Activated T-helper 2 cell treated with anti-CD3 and anti-CD28 coated beads, Interferon-gamma antibody, Interleukin-2, Interleukin-4, amounts not matched to agents 10 μg/mL and 5 μg/mL and 100 μg/mL, durations not matched to agents 14 hours and 24 hours and 36 hours (primary cell): ENCODE measurements at regions not wholly inside any gene's neighbourhood (a gene's known extent, or its start where the extent isn't known, plus 50 kb on each side); places are given as distances from the start of the nearest gene placed in this dataset.

Source experiments
- DNase-seq: peaks from one replicate; pipeline ENCODE4 v3.0.0; 2021; ENCODE audit warnings: low spot score
- H3K27ac Mint-ChIP-seq: one replicate; pipeline ENCODE4 v1.8.0; 2021; ENCODE audit warnings: mixed read lengths
- H3K27me3 Mint-ChIP-seq: one replicate; pipeline ENCODE4 v1.8.0; 2021; ENCODE audit warnings: low read depth, mixed read lengths
- H3K36me3 Mint-ChIP-seq: one replicate; pipeline ENCODE4 v1.8.0; 2021; ENCODE audit warnings: low read depth, mixed read lengths
- H3K4me1 Mint-ChIP-seq: one replicate; pipeline ENCODE4 v1.8.0; 2021; ENCODE audit warnings: low read depth, mixed read lengths
- H3K4me3 Mint-ChIP-seq: one replicate; pipeline ENCODE4 v1.8.0; 2021; ENCODE audit warnings: low read depth, mild to moderate bottlenecking, moderate library complexity, mixed read lengths
- H3K9me3 Mint-ChIP-seq: one replicate; pipeline ENCODE4 v1.8.0; 2021; ENCODE audit warnings: mixed read lengths
- intact Hi-C: fragments of 100-400 bp; cut with micrococcal nuclease; formaldehyde crosslinking; loops from one replicate; pipeline ENCODE4 v1.15.1; 2023

DNA sequence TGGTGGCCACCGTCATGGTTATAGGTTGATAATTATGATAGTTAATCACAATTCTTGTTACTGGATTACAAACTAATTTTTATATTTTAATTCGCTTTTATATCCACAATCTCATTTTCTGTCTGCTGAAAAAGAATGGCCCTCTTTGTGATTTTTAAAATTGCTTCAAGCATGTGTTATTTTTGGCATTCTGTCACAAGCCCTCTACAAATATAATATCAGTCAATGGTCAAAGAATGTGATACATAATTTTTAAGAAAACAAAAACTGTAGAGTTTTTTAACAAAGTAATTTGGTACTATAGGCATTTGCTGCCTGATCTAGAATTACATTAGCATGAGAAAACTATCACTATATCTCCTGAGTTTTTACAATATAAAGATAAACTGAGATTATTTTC lies 352.0 kb upstream of the TMTC1 start:
- Mint-ChIP-seq H3K27ac (no peak overlapping the region), H3K27me3 (no peaks in the 10 kb centered on the region), H3K9me3 (no peaks in the 10 kb centered on the region), H3K4me3 (no peak overlapping the region), H3K4me1 (no peaks in the 10 kb centered on the region), H3K36me3 (no peaks in the 10 kb centered on the region)
- intact Hi-C loops = no loop called here
- no peak for DNase-seq

DNA sequence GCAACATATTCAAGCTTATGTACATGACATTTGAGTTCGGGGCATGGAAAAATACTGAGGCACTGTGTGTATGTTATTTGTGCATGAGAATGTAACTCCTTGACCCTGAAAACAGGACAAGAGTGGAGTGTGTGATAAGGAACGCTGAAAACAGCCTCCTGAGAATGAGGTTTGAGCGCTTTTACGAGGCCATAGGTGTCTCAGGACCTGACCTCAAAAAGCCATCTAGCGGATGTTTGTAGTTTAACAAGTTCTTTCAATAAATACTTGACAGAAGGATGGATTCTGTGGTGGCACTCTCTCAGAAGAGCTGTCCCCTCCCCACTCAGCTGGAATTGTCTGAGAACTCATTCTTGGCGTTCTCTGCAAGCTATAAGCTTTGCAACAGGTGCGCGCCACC lies 350.5 kb upstream of the TMTC1 start:
- no peaks in the 10 kb centered on the region for H3K4me1 Mint-ChIP-seq
- no peak overlapping the region for H3K27ac Mint-ChIP-seq
- no peak overlapping the region for H3K4me3 Mint-ChIP-seq
- no peaks in the 10 kb centered on the region for H3K27me3 Mint-ChIP-seq
- H3K9me3 Mint-ChIP-seq = no peaks in the 10 kb centered on the region
- no peak for DNase-seq
- intact Hi-C loops = no loop called here
- no peaks in the 10 kb centered on the region for H3K36me3 Mint-ChIP-seq

DNA sequence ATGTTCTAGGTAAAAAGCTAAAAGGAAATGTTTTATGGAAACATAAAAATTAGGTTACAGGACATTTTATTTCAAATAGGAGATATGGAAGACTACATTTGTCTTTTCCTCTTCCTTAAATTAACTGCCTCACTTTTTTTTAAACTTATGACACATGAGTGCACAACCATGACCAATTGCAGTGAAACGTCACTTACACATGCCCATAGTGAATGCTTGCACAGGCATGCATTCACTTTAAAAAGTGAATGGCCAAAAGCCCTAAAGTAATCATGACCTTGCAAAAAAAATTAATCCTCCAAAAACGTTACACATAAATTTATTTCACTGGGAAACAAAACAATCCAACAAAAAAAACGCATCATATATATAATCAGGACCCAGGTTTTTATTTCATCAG lies 343.2 kb upstream of the TMTC1 start:
- DNase-seq = no peak
- no peak overlapping the region for H3K27ac Mint-ChIP-seq
- H3K4me1 Mint-ChIP-seq = no peaks in the 10 kb centered on the region
- intact Hi-C loops = no loop called here
- no peaks in the 10 kb centered on the region for H3K27me3 Mint-ChIP-seq
- H3K4me3 Mint-ChIP-seq = no peak overlapping the region
- H3K9me3 Mint-ChIP-seq = peaks cover 3% of the 10 kb centered on the region
- no peaks in the 10 kb centered on the region for H3K36me3 Mint-ChIP-seq

DNA sequence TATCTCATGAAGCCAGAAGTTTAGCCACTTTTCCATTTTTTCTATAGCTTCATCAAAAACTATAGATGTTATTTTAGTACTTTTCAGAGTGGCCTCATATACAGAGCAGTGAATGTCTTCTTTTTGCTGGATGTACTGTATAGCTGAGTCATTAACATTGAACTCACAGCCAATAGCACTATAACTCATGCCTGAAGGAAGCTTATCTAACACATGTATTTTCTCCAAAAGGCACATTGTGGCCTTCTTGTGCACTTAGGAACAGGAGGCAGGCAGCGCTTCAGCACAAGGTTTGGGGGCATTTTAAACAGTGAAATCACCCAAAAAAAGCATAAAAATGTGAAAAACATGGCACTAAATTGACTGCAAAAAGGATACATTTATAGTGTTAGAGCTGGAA lies 336.8 kb upstream of the TMTC1 start:
- Mint-ChIP-seq H3K4me3 (no peak overlapping the region), H3K36me3 (no peaks in the 10 kb centered on the region), H3K27ac (no peak overlapping the region), H3K4me1 (no peaks in the 10 kb centered on the region), H3K27me3 (no peaks in the 10 kb centered on the region), H3K9me3 (peaks cover 4% of the 10 kb centered on the region)
- intact Hi-C loops = no loop called here
- DNase-seq = no peak

DNA sequence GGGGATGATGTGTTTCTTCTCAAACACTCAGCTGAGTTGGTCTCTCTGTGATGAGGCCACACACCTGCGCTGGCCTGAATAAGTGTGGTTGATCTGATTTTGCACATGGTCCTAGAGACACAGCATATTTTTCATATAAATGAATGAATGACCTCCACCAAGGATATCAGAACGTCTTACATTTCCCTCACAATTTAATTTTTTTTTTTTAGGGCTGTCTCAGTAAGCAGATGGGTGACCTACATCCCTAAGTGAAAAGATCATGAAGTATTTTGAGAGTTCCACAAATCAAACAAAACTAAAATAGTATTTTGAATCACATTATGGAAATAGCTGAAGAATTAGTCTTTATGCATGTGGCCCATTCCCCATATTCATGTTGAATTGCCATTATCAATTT lies 333.7 kb upstream of the TMTC1 start:
- no peak for DNase-seq
- intact Hi-C loops = no loop called here
- H3K4me1 Mint-ChIP-seq = no peaks in the 10 kb centered on the region
- H3K27me3 Mint-ChIP-seq = no peaks in the 10 kb centered on the region
- H3K27ac Mint-ChIP-seq = no peak overlapping the region
- peaks cover 4% of the 10 kb centered on the region for H3K9me3 Mint-ChIP-seq
- H3K36me3 Mint-ChIP-seq = no peaks in the 10 kb centered on the region
- H3K4me3 Mint-ChIP-seq = no peak overlapping the region

DNA sequence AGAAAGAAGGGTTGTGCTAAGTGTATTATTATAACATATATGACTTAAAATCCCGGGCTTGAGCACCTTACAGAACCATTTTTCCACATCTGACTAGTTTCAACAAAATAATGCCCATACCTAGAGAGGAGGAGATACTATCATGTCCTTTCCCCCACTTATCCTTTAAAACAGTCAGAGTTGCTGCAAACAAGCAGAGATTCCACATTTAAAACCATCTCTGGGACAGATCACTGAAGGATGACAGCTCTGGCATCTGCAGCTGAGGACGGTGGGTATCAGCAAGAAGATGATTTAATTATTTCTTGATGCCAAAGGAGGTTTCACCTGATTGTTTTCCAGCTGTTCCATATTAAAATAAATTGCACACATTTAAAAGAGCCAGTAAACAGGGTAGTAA lies 328.0 kb upstream of the TMTC1 start:
- intact Hi-C loops = no loop called here
- Mint-ChIP-seq H3K27ac (no peak overlapping the region), H3K36me3 (no peaks in the 10 kb centered on the region), H3K4me3 (no peak overlapping the region), H3K9me3 (peaks cover 8% of the 10 kb centered on the region), H3K4me1 (no peaks in the 10 kb centered on the region), H3K27me3 (no peaks in the 10 kb centered on the region)
- DNase-seq = no peak

DNA sequence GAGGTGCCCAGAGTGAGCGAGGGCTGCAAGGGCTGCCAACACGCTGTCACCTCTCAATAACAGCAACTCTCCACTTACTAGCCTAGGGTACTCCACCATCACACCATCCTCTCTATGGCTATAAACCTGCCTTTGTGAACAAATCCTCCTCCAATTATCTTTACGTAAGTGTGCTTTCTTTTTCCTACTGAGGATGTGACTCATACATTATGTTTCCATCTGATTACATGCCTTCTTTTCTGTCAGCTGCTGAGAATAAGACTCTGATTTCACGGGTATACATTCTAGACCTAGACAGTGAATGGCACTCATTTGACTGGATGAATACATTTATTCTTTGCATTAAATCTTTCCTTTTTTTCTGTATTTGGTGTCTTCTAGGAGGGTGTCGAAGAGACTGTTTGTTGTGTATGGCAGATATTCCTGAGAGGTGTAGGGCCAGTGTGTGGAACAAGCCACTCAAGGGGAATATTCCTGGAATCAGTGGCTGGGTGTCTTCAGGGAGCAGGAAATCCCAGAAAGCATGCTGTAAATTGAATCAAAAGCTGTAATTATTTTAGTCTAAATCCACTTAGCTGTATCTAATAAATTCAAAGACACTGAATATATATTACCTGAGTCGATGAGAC lies 327.3 kb upstream of the TMTC1 start:
- no peak overlapping the region for H3K27ac Mint-ChIP-seq
- H3K9me3 Mint-ChIP-seq = peaks cover 8% of the 10 kb centered on the region
- no peaks in the 10 kb centered on the region for H3K36me3 Mint-ChIP-seq
- no peaks in the 10 kb centered on the region for H3K27me3 Mint-ChIP-seq
- intact Hi-C loops = no loop called here
- no peak overlapping the region for H3K4me3 Mint-ChIP-seq
- no peaks in the 10 kb centered on the region for H3K4me1 Mint-ChIP-seq
- DNase-seq = no peak

DNA sequence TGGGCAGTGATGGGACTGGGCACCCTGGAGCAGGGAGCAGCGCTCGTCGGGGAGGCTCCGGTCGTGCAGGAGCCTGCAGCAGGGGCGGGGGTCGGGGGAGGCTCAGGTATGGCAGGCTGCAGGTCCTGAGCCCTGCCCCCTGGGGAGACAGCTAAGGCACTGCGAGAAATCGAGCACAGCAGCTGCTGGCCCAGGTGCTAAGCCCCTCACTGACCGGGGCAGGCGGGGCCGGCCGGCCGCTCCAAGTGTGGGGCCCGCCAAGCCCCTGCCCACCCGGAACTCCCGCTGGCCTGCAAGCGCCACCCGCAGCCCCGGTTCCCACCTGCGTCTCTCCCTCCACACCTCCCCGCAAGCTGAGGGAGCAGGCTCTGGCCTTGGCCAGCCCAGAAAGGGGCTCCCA lies 326.8 kb upstream of the TMTC1 start:
- Mint-ChIP-seq H3K36me3 (no peaks in the 10 kb centered on the region), H3K27me3 (no peaks in the 10 kb centered on the region), H3K4me1 (no peaks in the 10 kb centered on the region), H3K4me3 (no peak overlapping the region), H3K27ac (no peak overlapping the region), H3K9me3 (peaks cover 8% of the 10 kb centered on the region)
- intact Hi-C loops = no loop called here
- no peak for DNase-seq

DNA sequence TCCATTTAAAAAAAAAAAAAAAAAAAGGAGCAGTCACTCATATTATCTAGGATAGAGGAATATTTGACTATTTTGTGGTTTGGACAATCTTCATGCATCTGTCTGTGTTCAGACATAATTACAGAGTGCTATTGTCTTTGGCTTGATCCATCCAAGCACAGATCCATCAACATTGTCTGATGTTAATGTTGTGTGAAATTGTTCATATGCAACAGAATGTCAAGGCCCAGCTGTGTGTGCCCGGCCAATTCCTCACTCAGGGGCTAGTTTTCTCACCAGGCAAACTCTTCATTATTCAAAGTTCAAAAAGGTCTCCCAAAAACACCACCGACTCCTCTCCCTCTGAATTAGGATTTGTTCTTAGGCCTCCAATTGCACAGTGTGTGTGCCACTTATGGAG lies 324.9 kb upstream of the TMTC1 start:
- Mint-ChIP-seq H3K36me3 (no peaks in the 10 kb centered on the region), H3K4me1 (no peaks in the 10 kb centered on the region), H3K9me3 (peaks cover 8% of the 10 kb centered on the region), H3K4me3 (no peak overlapping the region), H3K27ac (no peak overlapping the region), H3K27me3 (no peaks in the 10 kb centered on the region)
- no peak for DNase-seq
- intact Hi-C loops = no loop called here

DNA sequence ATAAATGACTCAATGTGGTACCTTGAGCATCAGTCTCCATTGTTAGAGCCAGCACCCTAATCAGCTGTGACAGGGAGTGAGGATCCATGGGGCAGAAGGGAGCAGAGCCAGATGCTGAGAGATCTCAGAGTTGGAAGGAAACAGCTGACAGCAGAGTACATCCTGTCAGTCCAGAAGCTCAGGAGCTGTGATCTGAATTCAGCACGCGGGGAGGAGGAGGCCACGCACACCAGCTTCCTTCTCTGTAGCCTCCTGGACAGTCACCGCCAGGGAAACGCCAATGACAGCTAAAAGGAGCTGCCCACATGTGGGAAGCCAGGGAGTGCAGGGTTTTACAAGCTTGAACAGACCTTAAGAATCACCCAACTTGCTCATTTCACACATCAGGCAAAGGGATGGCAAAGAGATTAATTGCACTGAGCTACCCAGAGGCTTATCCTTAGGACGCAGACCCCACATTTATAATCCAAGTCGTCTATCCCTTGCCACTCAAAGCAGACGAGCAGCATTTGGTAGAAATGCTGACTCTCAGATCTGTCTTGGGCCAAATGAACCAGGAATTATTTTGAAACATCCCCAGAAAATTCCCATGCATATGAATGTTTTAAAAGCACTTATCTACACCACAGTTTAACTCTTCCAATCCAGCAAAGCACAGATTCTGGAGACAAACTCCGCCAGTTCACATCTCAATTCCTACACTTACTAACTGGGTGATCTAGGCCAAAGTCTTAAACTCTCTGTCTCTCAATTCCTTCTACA lies 322.6 kb upstream of the TMTC1 start:
- H3K4me3 Mint-ChIP-seq = no peak overlapping the region
- H3K9me3 Mint-ChIP-seq = peaks cover 8% of the 10 kb centered on the region
- DNase-seq = no peak
- H3K36me3 Mint-ChIP-seq = no peaks in the 10 kb centered on the region
- intact Hi-C loops = no loop called here
- H3K27me3 Mint-ChIP-seq = no peaks in the 10 kb centered on the region
- no peaks in the 10 kb centered on the region for H3K4me1 Mint-ChIP-seq
- no peak overlapping the region for H3K27ac Mint-ChIP-seq

DNA sequence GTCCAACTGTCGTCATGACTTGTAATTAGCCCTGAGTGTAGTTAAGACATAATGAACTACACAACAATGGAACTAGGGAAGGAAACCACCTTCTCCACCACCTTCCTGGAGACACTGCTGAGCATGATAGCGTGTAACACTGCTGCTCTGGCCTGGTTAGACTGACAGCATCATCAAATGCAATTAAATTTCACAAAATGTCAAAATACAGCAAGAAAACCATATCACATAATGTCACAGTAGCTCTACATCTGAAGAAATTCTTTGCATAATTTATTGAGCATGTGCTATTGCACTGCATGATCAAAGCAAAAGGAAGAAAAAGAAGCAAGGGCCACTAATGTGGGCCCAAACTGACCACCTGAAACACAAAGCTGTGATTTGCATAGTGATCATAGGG lies 321.8 kb upstream of the TMTC1 start:
- Mint-ChIP-seq H3K27ac (no peak overlapping the region), H3K9me3 (peaks cover 8% of the 10 kb centered on the region), H3K4me1 (no peaks in the 10 kb centered on the region), H3K36me3 (no peaks in the 10 kb centered on the region), H3K4me3 (no peak overlapping the region), H3K27me3 (no peaks in the 10 kb centered on the region)
- intact Hi-C loops = no loop called here
- DNase-seq = no peak

DNA sequence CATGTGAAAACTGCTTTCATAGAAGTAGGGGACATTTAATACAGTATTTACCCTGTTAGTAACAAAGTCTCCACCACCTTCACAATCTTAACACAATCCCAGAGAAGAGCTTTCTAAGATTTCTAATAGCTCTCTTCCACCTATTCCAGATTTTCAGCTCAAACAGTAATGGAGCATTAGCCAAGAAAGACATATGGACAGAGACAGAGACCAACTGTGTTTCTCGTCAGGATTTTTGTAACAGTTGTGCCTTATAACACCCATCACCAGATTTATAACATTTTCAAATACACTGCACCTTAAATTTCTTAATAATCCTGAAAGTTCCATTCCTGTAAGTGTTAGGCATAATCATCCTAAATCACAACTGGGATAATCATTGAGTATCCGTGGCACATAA lies 321.2 kb upstream of the TMTC1 start:
- no peak overlapping the region for H3K27ac Mint-ChIP-seq
- H3K4me3 Mint-ChIP-seq = no peak overlapping the region
- intact Hi-C loops = no loop called here
- H3K36me3 Mint-ChIP-seq = no peaks in the 10 kb centered on the region
- no peak for DNase-seq
- H3K27me3 Mint-ChIP-seq = no peaks in the 10 kb centered on the region
- H3K9me3 Mint-ChIP-seq = peaks cover 8% of the 10 kb centered on the region
- H3K4me1 Mint-ChIP-seq = no peaks in the 10 kb centered on the region

DNA sequence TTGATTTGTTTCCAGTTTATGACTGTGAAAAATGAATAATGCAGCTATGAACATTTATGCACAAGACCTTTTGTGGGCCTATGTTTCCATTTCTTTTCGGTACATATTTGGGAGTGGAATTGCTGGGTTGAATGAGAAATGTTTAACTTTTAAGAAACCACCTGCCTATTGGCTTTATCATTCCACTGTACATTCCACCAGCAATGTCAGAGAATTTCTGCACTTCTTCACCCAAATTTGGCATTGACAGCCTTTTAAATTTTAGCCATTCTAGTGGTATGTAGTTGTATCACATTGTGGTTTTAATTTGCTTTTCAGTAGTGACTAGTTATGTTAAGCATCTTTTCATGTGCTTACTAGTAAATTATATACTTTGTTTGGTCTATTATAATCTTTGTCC lies 317.0 kb upstream of the TMTC1 start:
- Mint-ChIP-seq H3K4me1 (no peaks in the 10 kb centered on the region), H3K27me3 (no peaks in the 10 kb centered on the region), H3K4me3 (no peak overlapping the region), H3K36me3 (no peaks in the 10 kb centered on the region), H3K27ac (no peak overlapping the region), H3K9me3 (no peaks in the 10 kb centered on the region)
- intact Hi-C loops = no loop called here
- no peak for DNase-seq

DNA sequence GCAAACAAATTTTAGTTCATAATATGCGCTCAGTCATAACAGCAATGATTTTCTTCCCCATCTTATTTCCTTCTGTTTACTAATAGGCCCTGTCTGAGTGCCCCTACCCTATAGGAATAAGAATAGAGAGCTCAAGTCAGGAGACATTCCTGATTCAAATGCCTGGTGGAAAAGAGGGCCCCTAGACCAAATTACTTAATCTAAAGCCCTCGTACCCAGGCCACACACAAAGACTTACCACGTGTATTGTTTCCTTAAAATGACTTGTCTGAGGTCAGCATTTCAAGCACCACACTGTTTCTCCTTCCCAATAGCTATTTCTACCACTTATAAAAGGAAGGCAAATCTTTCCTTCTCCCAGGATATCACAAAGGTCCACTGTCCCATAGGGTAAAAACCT lies 314.9 kb upstream of the TMTC1 start:
- no peaks in the 10 kb centered on the region for H3K36me3 Mint-ChIP-seq
- H3K4me1 Mint-ChIP-seq = no peaks in the 10 kb centered on the region
- H3K9me3 Mint-ChIP-seq = no peaks in the 10 kb centered on the region
- H3K4me3 Mint-ChIP-seq = no peak overlapping the region
- H3K27me3 Mint-ChIP-seq = no peaks in the 10 kb centered on the region
- intact Hi-C loops = no loop called here
- no peak for DNase-seq
- no peak overlapping the region for H3K27ac Mint-ChIP-seq
